Endothelial cell (in vitro differentiated cells): ENCODE measurements at regions not wholly inside any gene's neighbourhood (a gene's known extent, or its start where the extent isn't known, plus 50 kb on each side); places are given as distances from the start of the nearest gene placed in this dataset.

Experiments used
- DNase-seq: peaks from one replicate; pipeline ENCODE4 v3.0.0; 2021; ENCODE audit warnings: low spot score
- H3K27ac Mint-ChIP-seq: one replicate; pipeline ENCODE4 v1.8.0; 2021; ENCODE audit warnings: mixed read lengths, inconsistent platforms; ENCODE audit not compliant: unreplicated experiment
- H3K27me3 Mint-ChIP-seq: one replicate; pipeline ENCODE4 v1.8.0; 2021; ENCODE audit warnings: mild to moderate bottlenecking, moderate library complexity, mixed read lengths, inconsistent platforms; ENCODE audit not compliant: unreplicated experiment
- H3K36me3 Mint-ChIP-seq: one replicate; pipeline ENCODE4 v1.8.0; 2021; ENCODE audit warnings: mild to moderate bottlenecking, low read depth, mixed read lengths, inconsistent platforms; ENCODE audit not compliant: unreplicated experiment
- H3K4me1 Mint-ChIP-seq: one replicate; pipeline ENCODE4 v1.8.0; 2021; ENCODE audit warnings: mild to moderate bottlenecking, mixed read lengths, inconsistent platforms; ENCODE audit not compliant: unreplicated experiment
- H3K4me3 Mint-ChIP-seq: one replicate; pipeline ENCODE4 v1.8.0; 2021; ENCODE audit warnings: mild to moderate bottlenecking, mixed read lengths, inconsistent platforms; ENCODE audit not compliant: unreplicated experiment
- H3K9me3 Mint-ChIP-seq: one replicate; pipeline ENCODE4 v1.8.0; 2021; ENCODE audit warnings: mixed read lengths, inconsistent platforms; ENCODE audit not compliant: unreplicated experiment
- CTCF ChIP-seq: fragments of 200-600 bp; sonication (generic); IDR thresholded peaks from one replicate; pipeline ENCODE4 v1.5.0; 2021; ENCODE audit warnings: antibody characterized with exemption; ENCODE audit not compliant: unreplicated experiment

GRCh38 chr5:123746683-123747360 is 234.8 kb downstream of the CSNK1G3 start:
- peaks cover 13% of the 10 kb centered on the region for H3K4me1 Mint-ChIP-seq
- peak overlapping the region; percentile 27 for H3K27ac Mint-ChIP-seq
- H3K36me3 Mint-ChIP-seq, result no peaks in the 10 kb centered on the region
- H3K4me3 Mint-ChIP-seq, result no peak overlapping the region
- no peaks in the 10 kb centered on the region for H3K9me3 Mint-ChIP-seq
- TF ChIP-seq CTCF, result no peak
- H3K27me3 Mint-ChIP-seq, result peaks cover 2% of the 10 kb centered on the region
- no peak for DNase-seq

- Mint-ChIP-seq H3K9me3 (no peaks in the 10 kb centered on the region), H3K27ac (no peak overlapping the region), H3K36me3 (no peaks in the 10 kb centered on the region), H3K4me1 (peaks cover 13% of the 10 kb centered on the region), H3K4me3 (no peak overlapping the region), H3K27me3 (peaks cover 2% of the 10 kb centered on the region)
- TF ChIP-seq CTCF, result no peak
- DNase-seq, result no peak
Measured at GRCh38 chr5:123743990-123744583, 232.1 kb downstream of the CSNK1G3 start.

- no peaks in the 10 kb centered on the region for H3K27me3 Mint-ChIP-seq
Measured at GRCh38 chr5:123735384-123735783, 223.4 kb downstream of the CSNK1G3 start.

GRCh38 chr5:123732257-123732656 is 220.3 kb downstream of the CSNK1G3 start:
- Mint-ChIP-seq H3K9me3 (peaks cover 17% of the 10 kb centered on the region), H3K4me3 (no peak overlapping the region), H3K4me1 (no peaks in the 10 kb centered on the region), H3K27me3 (no peaks in the 10 kb centered on the region), H3K27ac (no peak overlapping the region), H3K36me3 (peaks cover 7% of the 10 kb centered on the region)
- TF ChIP-seq CTCF, result no peak
- DNase-seq, result no peak

More at GRCh38 chr5:123735384-123735783, 223.4 kb downstream of the CSNK1G3 start:
- no peak overlapping the region for H3K4me3 Mint-ChIP-seq
- H3K36me3 Mint-ChIP-seq, result peaks cover 7% of the 10 kb centered on the region
- H3K4me1 Mint-ChIP-seq, result no peaks in the 10 kb centered on the region
- DNase-seq, result no peak
- no peak for TF ChIP-seq CTCF
- H3K9me3 Mint-ChIP-seq, result peaks cover 17% of the 10 kb centered on the region
- no peak overlapping the region for H3K27ac Mint-ChIP-seq

- no peaks in the 10 kb centered on the region for H3K27me3 Mint-ChIP-seq
- no peaks in the 10 kb centered on the region for H3K36me3 Mint-ChIP-seq
- H3K4me3 Mint-ChIP-seq, result no peak overlapping the region
- no peak for DNase-seq
- no peaks in the 10 kb centered on the region for H3K9me3 Mint-ChIP-seq
- H3K27ac Mint-ChIP-seq, result no peak overlapping the region
- H3K4me1 Mint-ChIP-seq, result no peaks in the 10 kb centered on the region
- TF ChIP-seq CTCF, result no peak
Measured at GRCh38 chr5:123722451-123722850, 210.5 kb downstream of the CSNK1G3 start.
